HEK293 (cell line): ENCODE measurements at regions not wholly inside any gene's neighbourhood (a gene's known extent, or its start where the extent isn't known, plus 50 kb on each side); places are given as distances from the start of the nearest gene placed in this dataset.

Experiments
- CTCF ChIA-PET: fragments of 350-600 bp; formaldehyde crosslinking; extraction: SDS; loops from one replicate; lab custom pipeline; 2021; ENCODE audit warnings: antibody characterized with exemption; lab: Yijun Ruan, JAX
- POLR2A ChIA-PET: fragments of 300-600 bp; formaldehyde crosslinking; extraction: SDS; loops from one replicate; lab custom pipeline; 2020; ENCODE audit warnings: antibody characterized with exemption, inconsistent platforms; lab: Yijun Ruan, JAX
- H3K27ac ChIP-seq: fragments of 200-500 bp; sonication (Bioruptor generic); 2 replicates; pipeline ENCODE4 v1.5.1; 2014; ENCODE audit warnings: low read depth, low read length, control low read depth, inconsistent platforms; ENCODE audit errors: extremely low read depth
- H3K36me3 ChIP-seq, 2 experiments: fragments of 200-500 bp in 1 of 2; sonication (Bioruptor generic) in 1 of 2; 1 replicate in 1 of 2; 2 replicates in 1 of 2; pipeline ENCODE4 v1.5.1; 2014 to 2017; ENCODE audit warnings: inconsistent platforms in 2 of 2, low read length in 2 of 2; ENCODE audit not compliant: control insufficient read depth in 2 of 2, insufficient read depth in 1 of 2
- H3K4me1 ChIP-seq: fragments of 200-500 bp; sonication (Bioruptor generic); 2 replicates; pipeline ENCODE4 v1.5.1; 2014; ENCODE audit warnings: mild to moderate bottlenecking, low read length, inconsistent platforms; ENCODE audit not compliant: control insufficient read depth, insufficient read depth
- H3K4me3 ChIP-seq: 2 replicates; pipeline ENCODE4 v1.5.1; 2011; ENCODE audit warnings: low read depth, mild to moderate bottlenecking, control low read depth, low read length, moderate library complexity
- H3K9me3 ChIP-seq: fragments of 200-500 bp; sonication (Bioruptor generic); 2 replicates; pipeline ENCODE4 v1.5.1; 2014; ENCODE audit warnings: low read depth, low read length, inconsistent platforms; ENCODE audit not compliant: control insufficient read depth, insufficient read depth
- BCL11B ChIP-seq: fragments of 450-650 bp; formaldehyde crosslinking; IDR thresholded peaks from 2 replicates; pipeline ENCODE4 v1.5.1; 2016; ENCODE audit warnings: low read depth, missing biosample characterization, missing genetic modification characterization
- ELK4 ChIP-seq: IDR thresholded peaks from 2 replicates; pipeline ENCODE4 v1.6.1; 2011; ENCODE audit warnings: mild to moderate bottlenecking, low read depth, low read length, borderline replicate concordance
- GLI2 ChIP-seq: fragments of 450-650 bp; formaldehyde crosslinking; IDR thresholded peaks from 2 replicates; pipeline ENCODE4; 2017; ENCODE audit warnings: missing biosample characterization, missing genetic modification characterization, low read depth, borderline replicate concordance
- IKZF3 ChIP-seq: fragments of 450-650 bp; IDR thresholded peaks from 2 replicates; pipeline ENCODE4 v1.5.0; 2018; ENCODE audit warnings: missing biosample characterization, mild to moderate bottlenecking, missing genetic modification characterization, moderate library complexity
- MEIS1 ChIP-seq: sonication (generic); formaldehyde crosslinking; IDR thresholded peaks from 2 replicates; pipeline ENCODE4 v1.8.1; 2022; ENCODE audit warnings: missing genetic modification reagents, mild to moderate bottlenecking, borderline replicate concordance
- PBX3 ChIP-seq: sonication (generic); formaldehyde crosslinking; IDR thresholded peaks from 2 replicates; pipeline ENCODE4 v1.8.1; 2022; ENCODE audit warnings: mild to moderate bottlenecking, moderate library complexity, missing genetic modification reagents
- PRDM2 ChIP-seq: fragments of 450-650 bp; formaldehyde crosslinking; IDR thresholded peaks from 2 replicates; pipeline ENCODE4 v1.5.1; 2016; ENCODE audit warnings: missing biosample characterization, missing genetic modification characterization, borderline replicate concordance
- TCF7L2 ChIP-seq: IDR thresholded peaks from 2 replicates; pipeline ENCODE4 v1.6.1; 2011; ENCODE audit warnings: low read depth, mild to moderate bottlenecking, inconsistent platforms, low read length, moderate library complexity, borderline replicate concordance
- WT1 ChIP-seq: fragments of 450-650 bp; formaldehyde crosslinking; IDR thresholded peaks from 2 replicates; pipeline ENCODE4 v1.5.1; 2016; ENCODE audit warnings: missing biosample characterization, missing genetic modification characterization
- ZBTB20 ChIP-seq: fragments of 450-650 bp; formaldehyde crosslinking; IDR thresholded peaks from 2 replicates; pipeline ENCODE4 v1.5.1; 2016; ENCODE audit warnings: missing biosample characterization, missing genetic modification characterization
- ZFP3 ChIP-seq: fragments of 450-650 bp; formaldehyde crosslinking; IDR thresholded peaks from 2 replicates; pipeline ENCODE4 v1.5.1; 2016; ENCODE audit warnings: low read depth, missing biosample characterization, missing genetic modification characterization
- ZNF121 ChIP-seq: fragments of 450-650 bp; formaldehyde crosslinking; IDR thresholded peaks from 2 replicates; pipeline ENCODE4 v1.5.1; 2016; ENCODE audit warnings: missing biosample characterization, missing genetic modification characterization
- ZNF140 ChIP-seq: fragments of 450-650 bp; formaldehyde crosslinking; IDR thresholded peaks from 2 replicates; pipeline ENCODE4 v1.5.1; 2016; ENCODE audit warnings: missing biosample characterization, missing genetic modification characterization
- ZNF221 ChIP-seq: fragments of 450-650 bp; formaldehyde crosslinking; IDR thresholded peaks from 2 replicates; pipeline ENCODE4 v1.5.1; 2017; ENCODE audit warnings: missing biosample characterization, missing genetic modification characterization, borderline replicate concordance
- ZNF302 ChIP-seq: fragments of 450-650 bp; formaldehyde crosslinking; IDR thresholded peaks from 2 replicates; pipeline ENCODE4 v1.5.1; 2016; ENCODE audit warnings: missing biosample characterization, missing genetic modification characterization, low read depth
- ZNF354C ChIP-seq: fragments of 450-650 bp; formaldehyde crosslinking; IDR thresholded peaks from 2 replicates; pipeline ENCODE4 v1.5.1; 2016; ENCODE audit warnings: missing biosample characterization, missing genetic modification characterization, low read depth, borderline replicate concordance
- ZNF362 ChIP-seq: fragments of 450-650 bp; formaldehyde crosslinking; IDR thresholded peaks from 2 replicates; pipeline ENCODE4 v1.5.1; 2016; ENCODE audit warnings: missing biosample characterization, missing genetic modification characterization
- ZNF433 ChIP-seq: fragments of 450-650 bp; formaldehyde crosslinking; IDR thresholded peaks from 2 replicates; pipeline ENCODE4 v1.5.1; 2016; ENCODE audit warnings: missing biosample characterization, missing genetic modification characterization, low read depth
- ZNF501 ChIP-seq: fragments of 450-650 bp; formaldehyde crosslinking; IDR thresholded peaks from 2 replicates; pipeline ENCODE4 v1.5.1; 2016; ENCODE audit warnings: missing biosample characterization, missing genetic modification characterization
- ZNF510 ChIP-seq: fragments of 450-650 bp; formaldehyde crosslinking; IDR thresholded peaks from 2 replicates; pipeline ENCODE4 v1.5.1; 2018; ENCODE audit warnings: mild to moderate bottlenecking, missing genetic modification characterization, missing biosample characterization; ENCODE audit not compliant: insufficient replicate concordance
- ZNF596 ChIP-seq: fragments of 450-650 bp; IDR thresholded peaks from 2 replicates; pipeline ENCODE4 v1.5.0; 2018; ENCODE audit warnings: missing biosample characterization, mild to moderate bottlenecking, missing genetic modification characterization, moderate library complexity
- ZNF610 ChIP-seq: fragments of 450-650 bp; formaldehyde crosslinking; IDR thresholded peaks from 2 replicates; pipeline ENCODE4 v1.5.1; 2016; ENCODE audit warnings: missing biosample characterization, missing genetic modification characterization, borderline replicate concordance
- ZNF654 ChIP-seq: fragments of 450-650 bp; formaldehyde crosslinking; IDR thresholded peaks from 2 replicates; pipeline ENCODE4 v1.5.1; 2016; ENCODE audit warnings: low read depth, missing biosample characterization, missing genetic modification characterization
- ZNF701 ChIP-seq: fragments of 450-650 bp; formaldehyde crosslinking; IDR thresholded peaks from 2 replicates; pipeline ENCODE4 v1.5.1; 2016; ENCODE audit warnings: missing biosample characterization, missing genetic modification characterization
- ZNF791 ChIP-seq: fragments of 450-650 bp; formaldehyde crosslinking; IDR thresholded peaks from 2 replicates; pipeline ENCODE4 v1.5.1; 2016; ENCODE audit warnings: missing biosample characterization, missing genetic modification characterization

- no peaks in the 10 kb centered on the region for H3K9me3 ChIP-seq
- CTCF ChIA-PET, result no interaction called here
- no peak overlapping the region for H3K27ac ChIP-seq
- H3K36me3 ChIP-seq, result no peaks in the 10 kb centered on the region; a peak in 1 of 3 replicates
- POLR2A ChIA-PET, result no interaction called here
- H3K4me1 ChIP-seq, result no peaks in the 10 kb centered on the region
- TF ChIP-seq ZNF121 (tag by site-specific recombination), result no peak
- no peak for TF ChIP-seq ZNF302 (tag by site-specific recombination)
- TF ChIP-seq ZFP3, result no peak
- no peak for TF ChIP-seq ELK4
- no peak for TF ChIP-seq ZNF354C (tag by site-specific recombination)
- TF ChIP-seq ZNF791 (tag by site-specific recombination), result no peak
- TF ChIP-seq MEIS1 (CRISPR knock-in tag), result no peak
- H3K4me3 ChIP-seq, result no peak overlapping the region
Observed at GRCh38 chr11:92439133-92439532, 214.5 kb downstream of the FAT3 start.

- H3K9me3 ChIP-seq, result no peaks in the 10 kb centered on the region
- ChIA-PET CTCF (no interaction called here), POLR2A (no interaction called here)
- TF ChIP-seq ZNF654 (no peak), ZNF510 (tag by site-specific recombination) (no peak), PRDM2 (tag by site-specific recombination) (no peak), ZNF701 (tag by site-specific recombination) (no peak), ZNF433 (tag by site-specific recombination) (no peak), ZNF610 (tag by site-specific recombination) (no peak), WT1 (no peak), ZBTB20 (tag by site-specific recombination) (no peak), PBX3 (CRISPR knock-in tag) (no peak), GLI2 (tag by site-specific recombination) (no peak), IKZF3 (tag by site-specific recombination) (no peak), ZNF140 (tag by site-specific recombination) (no peak), TCF7L2 (no peak), BCL11B (tag by site-specific recombination) (no peak), ZNF362 (tag by site-specific recombination) (no peak), ZNF596 (tag by site-specific recombination) (no peak), ZNF501 (tag by site-specific recombination) (no peak), ZNF221 (no peak)
- H3K27ac ChIP-seq, result no peak overlapping the region
- H3K4me3 ChIP-seq, result no peak overlapping the region
- no peaks in the 10 kb centered on the region for H3K36me3 ChIP-seq
- no peaks in the 10 kb centered on the region for H3K4me1 ChIP-seq
Observed at GRCh38 chr11:92440701-92441442, 216.3 kb downstream of the FAT3 start.
